ENCODE measurements at regions not wholly inside any gene's neighbourhood (a gene's known extent, or its start where the extent isn't known, plus 50 kb on each side); places are given as distances from the start of the nearest gene placed in this dataset.

GRCh38 chr16:51211148-51211547, 60.1 kb upstream of the SALL1 start:
- DNase-seq: no peak

- DNase-seq: no peak
These were observed 59.0 kb upstream of the SALL1 start for GRCh38 chr16:51210087-51210486.

- no peak for DNase-seq
These were observed 50.5 kb upstream of the SALL1 start for GRCh38 chr16:51201604-51202003.

Measured in stimulated activated CD4-positive, alpha-beta T cell treated with anti-CD3 and anti-CD28 coated beads, Interleukin-12 subunit alpha, Interleukin-12 subunit beta, amount 100 ng/mL, for 4 hours (primary cell).